ENCODE measurements at regions not wholly inside any gene's neighbourhood (a gene's known extent, or its start where the extent isn't known, plus 50 kb on each side); places are given as distances from the start of the nearest gene placed in this dataset.

DNA sequence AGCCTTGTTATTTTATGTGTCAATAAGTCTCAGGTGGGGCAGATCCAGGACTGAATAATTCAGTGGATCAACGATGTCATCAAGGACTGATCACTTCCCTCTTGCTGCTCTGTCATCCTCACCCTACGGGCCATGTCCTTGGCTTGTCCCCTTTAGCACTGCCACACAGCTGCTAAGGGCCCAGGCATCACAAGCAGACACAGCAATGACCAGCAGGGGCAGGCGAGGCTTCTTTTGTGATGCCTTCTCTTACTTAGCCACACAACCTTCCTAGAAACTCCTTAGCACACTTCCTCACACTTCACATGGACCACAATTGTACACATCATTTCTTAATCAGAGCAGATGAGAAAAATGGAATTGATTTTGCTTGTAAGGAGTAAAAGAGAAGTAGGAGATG, 356.3 kb upstream of the SOX9 start:
- intact Hi-C loops (cut with DNase I): no loop called here
- Histone ChIP-seq H3K4me3 (no peak overlapping the region), H3K4me1 (no peaks in the 10 kb centered on the region), H3K36me3 (no peaks in the 10 kb centered on the region), H3K9me3 (no peaks in the 10 kb centered on the region), H3K27me3 (no peaks in the 10 kb centered on the region), H3K27ac (no peak overlapping the region)
- no peak for TF ChIP-seq POLR2AphosphoS5 (IDR thresholded peaks at IDR 0.05; ENCODE audit: insufficient read depth in 1 of 2, low read depth in 1 of 2)
- TF ChIP-seq POLR2A (IDR thresholded peaks at IDR 0.05): no peak
- TF ChIP-seq, protein P1, sequence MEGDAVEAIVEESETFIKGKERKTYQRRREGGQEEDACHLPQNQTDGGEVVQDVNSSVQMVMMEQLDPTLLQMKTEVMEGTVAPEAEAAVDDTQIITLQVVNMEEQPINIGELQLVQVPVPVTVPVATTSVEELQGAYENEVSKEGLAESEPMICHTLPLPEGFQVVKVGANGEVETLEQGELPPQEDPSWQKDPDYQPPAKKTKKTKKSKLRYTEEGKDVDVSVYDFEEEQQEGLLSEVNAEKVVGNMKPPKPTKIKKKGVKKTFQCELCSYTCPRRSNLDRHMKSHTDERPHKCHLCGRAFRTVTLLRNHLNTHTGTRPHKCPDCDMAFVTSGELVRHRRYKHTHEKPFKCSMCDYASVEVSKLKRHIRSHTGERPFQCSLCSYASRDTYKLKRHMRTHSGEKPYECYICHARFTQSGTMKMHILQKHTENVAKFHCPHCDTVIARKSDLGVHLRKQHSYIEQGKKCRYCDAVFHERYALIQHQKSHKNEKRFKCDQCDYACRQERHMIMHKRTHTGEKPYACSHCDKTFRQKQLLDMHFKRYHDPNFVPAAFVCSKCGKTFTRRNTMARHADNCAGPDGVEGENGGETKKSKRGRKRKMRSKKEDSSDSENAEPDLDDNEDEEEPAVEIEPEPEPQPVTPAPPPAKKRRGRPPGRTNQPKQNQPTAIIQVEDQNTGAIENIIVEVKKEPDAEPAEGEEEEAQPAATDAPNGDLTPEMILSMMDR (IDR thresholded peaks at IDR 0.05): no peak
- DNase-seq (ENCODE audit: extremely low spot score in 2 of 2): no peak

DNA sequence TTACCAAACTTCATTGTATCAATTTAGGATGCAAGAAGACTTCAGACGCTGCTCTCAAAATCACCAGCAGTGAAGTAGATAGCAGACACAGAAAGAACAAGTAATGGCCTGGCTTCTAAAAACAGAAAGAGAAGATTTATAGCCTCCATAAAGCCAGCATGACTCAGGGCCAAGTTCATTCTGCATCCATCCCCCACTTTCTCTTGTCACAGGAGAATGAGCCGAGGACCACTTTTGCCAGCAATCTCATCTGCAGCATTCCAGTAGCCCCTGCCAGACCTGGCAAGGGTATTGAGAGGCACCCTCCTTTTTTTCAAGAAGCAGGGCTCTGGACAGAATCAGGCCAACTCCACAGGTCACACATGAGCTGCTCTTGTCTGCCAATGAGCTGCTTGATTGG, 355.4 kb upstream of the SOX9 start:
- H3K27ac ChIP-seq: no peak overlapping the region
- H3K9me3 ChIP-seq: no peaks in the 10 kb centered on the region
- H3K27me3 ChIP-seq: no peaks in the 10 kb centered on the region
- TF ChIP-seq POLR2AphosphoS5 (IDR thresholded peaks at IDR 0.05; ENCODE audit: insufficient read depth in 1 of 2, low read depth in 1 of 2) (no peak), POLR2A (IDR thresholded peaks at IDR 0.05) (no peak)
- TF ChIP-seq, protein P1 (IDR thresholded peaks at IDR 0.05): no peak
- no peak for DNase-seq (ENCODE audit: extremely low spot score in 2 of 2)
- intact Hi-C loops (cut with DNase I): no loop called here
- no peaks in the 10 kb centered on the region for H3K36me3 ChIP-seq
- no peaks in the 10 kb centered on the region for H3K4me1 ChIP-seq
- H3K4me3 ChIP-seq: no peak overlapping the region

DNA sequence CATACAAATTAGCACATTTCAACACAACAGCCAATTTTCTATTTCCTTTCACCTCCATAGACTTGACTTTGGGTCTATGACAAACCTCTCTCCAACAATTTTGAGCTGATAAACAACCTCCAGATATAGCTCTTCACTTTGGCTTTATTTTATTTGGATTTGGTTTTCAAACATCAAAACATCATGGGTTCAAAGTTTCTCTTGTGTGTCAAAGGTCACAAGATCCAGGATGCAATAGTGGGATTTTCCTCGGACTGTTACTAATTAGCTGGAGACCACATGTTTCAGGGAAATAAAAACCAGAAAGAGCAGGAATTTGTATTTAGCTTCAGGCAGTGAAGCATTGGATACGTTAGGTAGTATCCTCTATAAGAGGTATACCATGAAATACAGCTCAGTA, 351.0 kb upstream of the SOX9 start:
- Histone ChIP-seq H3K36me3 (no peaks in the 10 kb centered on the region), H3K4me3 (no peak overlapping the region), H3K4me1 (no peaks in the 10 kb centered on the region), H3K27ac (no peak overlapping the region), H3K27me3 (no peaks in the 10 kb centered on the region), H3K9me3 (no peaks in the 10 kb centered on the region)
- intact Hi-C loops (cut with DNase I): no loop called here
- TF ChIP-seq POLR2A (IDR thresholded peaks at IDR 0.05) (no peak), POLR2AphosphoS5 (IDR thresholded peaks at IDR 0.05; ENCODE audit: insufficient read depth in 1 of 2, low read depth in 1 of 2) (no peak)
- TF ChIP-seq, protein P1 (IDR thresholded peaks at IDR 0.05): no peak
- DNase-seq (ENCODE audit: extremely low spot score in 2 of 2): no peak

DNA sequence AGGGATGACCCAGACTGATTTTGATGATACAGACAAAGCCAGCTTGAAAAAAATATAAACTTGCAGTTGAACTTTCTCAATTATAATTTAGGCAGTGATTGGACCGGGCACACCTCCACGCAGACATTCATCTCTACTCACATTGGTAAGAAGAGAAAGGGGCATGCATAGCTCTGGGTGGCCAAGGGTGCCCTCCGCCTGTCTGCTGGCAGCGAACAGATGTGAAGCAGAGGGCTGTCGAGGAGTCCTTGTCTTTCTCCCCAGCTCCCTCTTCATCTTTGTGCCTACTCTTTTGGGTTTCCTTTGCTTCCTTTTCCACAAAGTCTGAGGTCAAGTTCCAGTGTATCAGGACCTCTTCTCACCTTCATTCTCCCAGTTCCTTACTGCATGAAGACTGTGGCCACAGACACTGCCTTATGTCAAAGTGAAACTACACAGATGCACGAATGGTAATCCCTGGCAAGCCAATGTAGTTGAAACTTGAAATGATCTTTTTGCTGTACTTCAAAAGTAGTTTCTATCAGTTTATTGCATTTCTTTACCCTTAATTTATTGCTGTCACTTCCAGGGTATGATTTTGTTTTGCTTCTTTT, 343.7 kb upstream of the SOX9 start:
- intact Hi-C loops (cut with DNase I): no loop called here
- no peaks in the 10 kb centered on the region for H3K27me3 ChIP-seq

DNA sequence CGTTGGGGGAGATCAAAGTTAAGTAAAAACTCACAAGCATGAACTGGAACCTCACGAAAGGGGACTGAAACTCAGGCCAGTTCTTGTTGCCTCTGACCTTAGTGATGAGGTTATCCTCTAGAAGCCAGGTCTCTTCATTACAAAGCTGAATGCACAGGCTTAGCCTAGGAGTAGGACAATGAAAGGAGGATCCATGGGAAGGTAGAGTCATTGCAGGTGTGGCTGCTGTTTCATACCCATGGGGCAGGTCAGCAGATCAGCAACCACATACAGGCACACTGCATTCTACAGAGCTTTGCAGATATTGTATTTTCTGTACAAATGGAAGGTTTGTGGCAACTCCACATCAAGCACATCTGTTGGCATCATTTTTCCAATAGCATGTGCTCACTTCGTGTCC, 341.3 kb upstream of the SOX9 start:
- Histone ChIP-seq H3K36me3 (no peaks in the 10 kb centered on the region), H3K4me1 (no peaks in the 10 kb centered on the region), H3K4me3 (no peak overlapping the region), H3K27ac (no peak overlapping the region), H3K9me3 (no peaks in the 10 kb centered on the region), H3K27me3 (no peaks in the 10 kb centered on the region)
- no peak for DNase-seq (ENCODE audit: extremely low spot score in 2 of 2)
- no peak for TF ChIP-seq POLR2AphosphoS5 (IDR thresholded peaks at IDR 0.05; ENCODE audit: insufficient read depth in 1 of 2, low read depth in 1 of 2)
- TF ChIP-seq POLR2A (IDR thresholded peaks at IDR 0.05): no peak
- TF ChIP-seq, protein P1 (IDR thresholded peaks at IDR 0.05): no peak
- intact Hi-C loops (cut with DNase I): no loop called here

More for the DNA sequence above, 343.7 kb upstream of the SOX9 start:
- Histone ChIP-seq H3K9me3 (no peaks in the 10 kb centered on the region), H3K4me3 (no peak overlapping the region), H3K27ac (no peak overlapping the region), H3K4me1 (no peaks in the 10 kb centered on the region), H3K36me3 (no peaks in the 10 kb centered on the region)
- TF ChIP-seq POLR2AphosphoS5 (IDR thresholded peaks at IDR 0.05; ENCODE audit: insufficient read depth in 1 of 2, low read depth in 1 of 2): no peak
- no peak for TF ChIP-seq POLR2A (IDR thresholded peaks at IDR 0.05)
- TF ChIP-seq, protein P1 (IDR thresholded peaks at IDR 0.05): no peak
- DNase-seq (ENCODE audit: extremely low spot score in 2 of 2): no peak

All from vagina (tissue), 2 donors.